HCT116 (cell line): ENCODE measurements at regions not wholly inside any gene's neighbourhood (a gene's known extent, or its start where the extent isn't known, plus 50 kb on each side); places are given as distances from the start of the nearest gene placed in this dataset.

Experiments used
- ATAC-seq: fragments of 200-7000 bp; cut with Tn5 transposase; 2 replicates; pipeline ENCODE4 v1.9.1; 2020; ENCODE audit warnings: mild to moderate bottlenecking, moderate library complexity
- BruUV-seq: library from RNA; stranded (reverse); fragments of 400-500 nt; replicated peaks from 2 replicates; lab custom pipeline; 2021; lab: Mats Ljungman, UMichigan
- CTCF ChIA-PET: fragments of 300-600 bp; sonication (Branson Sonifier 250); formaldehyde crosslinking; loops from one replicate; lab custom pipeline; 2021; ENCODE audit warnings: antibody characterized with exemption; lab: Charles Lee
- POLR2A ChIA-PET: fragments of 300-600, 350-600 bp; sonication (Branson Sonifier 250); formaldehyde crosslinking; loops from one replicate; lab custom pipeline; 2021; ENCODE audit warnings: antibody characterized with exemption; lab: Charles Lee
- RAD21 ChIA-PET, 2 experiments: fragments of 300-600 bp; sonication (Branson Sonifier 250); formaldehyde crosslinking; loops; one replicate each; lab custom pipeline; 2023; ENCODE audit warnings: low total read pairs in 2 of 2; ENCODE audit not compliant: uncharacterized antibody in 2 of 2, unreplicated experiment in 2 of 2, low non-redundant PET in 1 of 2; lab: Charles Lee
- DNase-seq: peaks from one replicate; pipeline ENCODE4 v3.0.0-alpha.2; 2010; ENCODE audit warnings: low read depth, low spot score
- H2AFZ ChIP-seq: fragments of 200-600 bp; shearing (Covaris generic), sonication (generic); 2 replicates; pipeline ENCODE4 v1.6.1; 2017; ENCODE audit warnings: low read depth, mixed run types, mixed read lengths, antibody characterized with exemption, low read length; ENCODE audit not compliant: poor library complexity, severe bottlenecking
- H3K27ac ChIP-seq: 2 replicates; pipeline ENCODE4 v1.5.1; 2012; ENCODE audit warnings: low read depth, low read length
- H3K27me3 ChIP-seq: fragments of 200-600 bp; sonication (generic); 2 replicates; pipeline ENCODE4 v1.6.1; 2016; ENCODE audit warnings: mixed run types, low read length, mixed read lengths; ENCODE audit not compliant: insufficient read depth
- H3K36me3 ChIP-seq, 2 experiments: fragments of 200-500 bp in 1 of 2; fragments of 200-600 bp in 1 of 2; sonication (Bioruptor generic) in 1 of 2; sonication (generic) in 1 of 2; 2 replicates each; pipeline versions ENCODE4 v1.5.1 to v1.6.1; 2014 to 2016; ENCODE audit warnings: low read length in 2 of 2, inconsistent platforms in 1 of 2, mixed read lengths in 1 of 2, mixed run types in 1 of 2; ENCODE audit not compliant: insufficient read depth in 2 of 2, control insufficient read depth in 1 of 2
- H3K4me1 ChIP-seq, 2 experiments: fragments of 200-600 bp in 1 of 2; sonication (generic) in 1 of 2; 2 replicates each; pipeline versions ENCODE4 v1.5.1 to v1.6.1; 2012 to 2017; ENCODE audit warnings: low read length in 2 of 2, inconsistent platforms in 1 of 2, mild to moderate bottlenecking in 1 of 2, mixed read lengths in 1 of 2, mixed run types in 1 of 2, moderate library complexity in 1 of 2; ENCODE audit not compliant: insufficient read depth in 2 of 2, control insufficient read depth in 1 of 2
- H3K4me2 ChIP-seq: fragments of 200-600 bp; sonication (generic); 2 replicates; pipeline ENCODE4 v1.6.1; 2017; ENCODE audit warnings: mixed run types, low read length, mixed read lengths
- H3K4me3 ChIP-seq, 2 experiments: fragments of 200-600 bp in 1 of 2; sonication (generic) in 1 of 2; replicated peaks in 1 of 2; 2 replicates each; pipeline ENCODE4 v1.5.1; 2011 to 2016; ENCODE audit warnings: low read length in 2 of 2, control low read depth in 1 of 2, low read depth in 1 of 2, mild to moderate bottlenecking in 1 of 2, mixed read lengths in 1 of 2, mixed run types in 1 of 2
- H3K79me2 ChIP-seq: fragments of 200-600 bp; sonication (generic); 2 replicates; pipeline ENCODE4 v1.6.1; 2017; ENCODE audit warnings: mild to moderate bottlenecking, mixed run types, low read length, moderate library complexity, mixed read lengths; ENCODE audit not compliant: insufficient read depth
- H3K9ac ChIP-seq: fragments of 200-600 bp; sonication (generic); 2 replicates; pipeline ENCODE4 v1.6.1; 2016; ENCODE audit warnings: low read length, mixed read lengths
- H3K9me2 ChIP-seq: fragments of 200-600 bp; sonication (generic), shearing (Covaris generic); 2 replicates; pipeline ENCODE4 v1.6.1; 2017; ENCODE audit warnings: mixed run types, mild to moderate bottlenecking, moderate library complexity; ENCODE audit not compliant: insufficient read depth
- H3K9me3 ChIP-seq, 2 experiments: fragments of 200-500 bp in 1 of 2; fragments of 200-600 bp in 1 of 2; sonication (Bioruptor generic) in 1 of 2; sonication (generic) in 1 of 2; 2 replicates each; pipeline ENCODE4 v1.6.1; 2014 to 2017; ENCODE audit warnings: low read length in 2 of 2, mixed read lengths in 2 of 2, inconsistent platforms in 1 of 2, low read depth in 1 of 2, mild to moderate bottlenecking in 1 of 2, mixed run types in 1 of 2, moderate library complexity in 1 of 2; ENCODE audit not compliant: control insufficient read depth in 1 of 2, insufficient read depth in 1 of 2
- H4K20me1 ChIP-seq: fragments of 200-600 bp; sonication (generic), shearing (Covaris generic); 2 replicates; pipeline ENCODE4 v1.6.1; 2017; ENCODE audit warnings: mixed run types, mild to moderate bottlenecking, moderate library complexity; ENCODE audit not compliant: insufficient read depth
- CBX3 ChIP-seq: IDR thresholded peaks from 2 replicates; pipeline ENCODE4 v1.6.1; 2012; ENCODE audit warnings: low read depth
- FOSL1 ChIP-seq: IDR thresholded peaks from 2 replicates; pipeline ENCODE4 v1.6.1; 2012; ENCODE audit warnings: low read depth
- POLR2A ChIP-seq: IDR thresholded peaks from 2 replicates; pipeline ENCODE4 v1.7.0; 2011; ENCODE audit warnings: borderline replicate concordance; ENCODE audit not compliant: insufficient read depth, insufficient read length; ENCODE audit errors: extremely low read depth
- POLR2AphosphoS5 ChIP-seq: IDR thresholded peaks from 2 replicates; pipeline ENCODE4 v1.6.1; 2011; ENCODE audit warnings: mild to moderate bottlenecking, low read depth, low read length, moderate library complexity
- SP1 ChIP-seq: IDR thresholded peaks from 2 replicates; pipeline ENCODE4 v1.6.1; 2012; ENCODE audit warnings: low read depth
- SRF ChIP-seq: IDR thresholded peaks from 2 replicates; pipeline ENCODE4 v1.6.1; 2012; ENCODE audit warnings: low read depth
- YY1 ChIP-seq: IDR thresholded peaks from 2 replicates; pipeline ENCODE4 v1.6.1; 2011; ENCODE audit warnings: low read length, low read depth, moderate library complexity, mild to moderate bottlenecking; ENCODE audit not compliant: insufficient replicate concordance; ENCODE audit errors: extremely low read depth
- ZBTB33 ChIP-seq: IDR thresholded peaks from 2 replicates; pipeline ENCODE4 v1.6.1; 2011; ENCODE audit warnings: mild to moderate bottlenecking, low read length, moderate library complexity; ENCODE audit not compliant: insufficient replicate concordance; ENCODE audit errors: extremely low read depth
- ZFX ChIP-seq: fragments of 450-650 bp; IDR thresholded peaks from 2 replicates; pipeline ENCODE4 v1.6.1; 2017
- ZNF274 ChIP-seq: fragments of 200-500 bp; sonication (Bioruptor generic); IDR thresholded peaks from 2 replicates; pipeline ENCODE4 v1.6.1; 2014; ENCODE audit warnings: mild to moderate bottlenecking, low read depth, low read length, inconsistent platforms
- intact Hi-C: fragments of 100-400 bp; cut with micrococcal nuclease; formaldehyde crosslinking; loops from 2 replicates; pipeline ENCODE4 v1.10.0; 2022
- TF ChIP-seq, protein P1 (sequence below): IDR thresholded peaks from 2 replicates; pipeline ENCODE4 v1.6.1; 2012

DNA sequence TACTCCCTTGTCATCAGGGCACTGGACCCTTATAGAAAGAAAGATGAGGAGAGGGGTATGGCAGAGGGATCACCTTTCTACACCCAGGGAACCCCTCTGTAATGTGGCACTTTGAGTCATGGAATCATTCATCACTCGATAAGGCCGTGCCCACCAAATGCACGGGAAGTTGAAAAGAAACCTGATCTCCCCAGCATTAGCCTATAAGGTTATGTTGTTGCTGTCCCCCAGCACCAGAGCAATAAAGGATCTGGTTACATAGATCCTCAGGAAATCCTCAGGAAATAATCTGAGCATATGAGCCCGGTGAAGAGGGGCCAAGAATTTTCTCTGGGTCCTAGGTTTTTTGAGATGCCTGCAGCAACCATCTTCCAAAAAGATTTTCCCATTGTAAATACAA, 148.8 kb upstream of the CRY1 start (continued):
- TF ChIP-seq ZNF274 (no peak), ZBTB33 (no peak), CBX3 (no peak), POLR2A (no peak), ZFX (no peak), SP1 (no peak), SRF (no peak), YY1 (no peak)

DNA sequence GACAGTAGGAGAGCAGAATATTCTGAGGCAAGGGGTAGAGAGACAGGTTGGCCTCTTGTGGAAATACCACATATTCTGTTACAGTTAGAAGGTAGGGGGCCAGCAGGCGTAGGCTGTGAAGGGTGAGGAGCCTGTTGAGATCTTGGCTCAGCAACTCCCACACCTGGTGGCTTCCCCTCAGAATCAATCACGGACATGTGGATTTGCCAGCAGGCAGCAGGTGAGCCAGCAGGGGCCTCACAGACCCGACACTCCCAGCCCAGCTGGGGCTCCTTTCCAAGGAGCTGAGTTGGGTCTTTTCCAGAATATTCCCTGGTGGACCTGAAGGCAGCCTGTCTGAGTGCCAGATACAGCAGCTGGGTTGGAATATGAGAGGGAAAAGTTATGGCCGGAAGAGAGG, 150.0 kb upstream of the CRY1 start:
- no peaks in the 10 kb centered on the region for H3K9me2 ChIP-seq
- H3K79me2 ChIP-seq = no peaks in the 10 kb centered on the region
- no TSS peak for BruUV-seq
- no peaks in the 10 kb centered on the region for H3K4me1 ChIP-seq
- no peaks in the 10 kb centered on the region for H3K36me3 ChIP-seq
- no peaks in the 10 kb centered on the region for H4K20me1 ChIP-seq
- TF ChIP-seq, protein P1, sequence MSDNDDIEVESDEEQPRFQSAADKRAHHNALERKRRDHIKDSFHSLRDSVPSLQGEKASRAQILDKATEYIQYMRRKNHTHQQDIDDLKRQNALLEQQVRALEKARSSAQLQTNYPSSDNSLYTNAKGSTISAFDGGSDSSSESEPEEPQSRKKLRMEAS = no peak
- TF ChIP-seq POLR2AphosphoS5 (no peak), SP1 (no peak), YY1 (no peak), CBX3 (no peak), FOSL1 (no peak)
- no peak overlapping the region for H2AFZ ChIP-seq
- no peak overlapping the region for H3K9ac ChIP-seq
- RAD21 ChIA-PET = no interaction called here
- intact Hi-C loops = no loop called here
- no peak overlapping the region for H3K27ac ChIP-seq
- H3K27me3 ChIP-seq = peaks cover 3% of the 10 kb centered on the region; the same call in 1 of the 2 replicates
- no peak for ATAC-seq
- DNase-seq = no peak
- no peak overlapping the region for H3K4me3 ChIP-seq
- CTCF ChIA-PET = no interaction called here
- no peak overlapping the region for H3K4me2 ChIP-seq
- POLR2A ChIA-PET = no interaction called here
- no peaks in the 10 kb centered on the region for H3K9me3 ChIP-seq
